IPS DF 6.9 (cell line): ENCODE measurements at regions not wholly inside any gene's neighbourhood (a gene's known extent, or its start where the extent isn't known, plus 50 kb on each side); places are given as distances from the start of the nearest gene placed in this dataset.
"Not testable (repeated sequence)": the region's sequence is repeated elsewhere in the genome, so short reads cannot be mapped to it uniquely, and the experiment has no call there.

Experiments used
- DNase-seq: peaks from one replicate; pipeline ENCODE4 v3.0.0-alpha.2; 2013; ENCODE audit warnings: low read depth, low spot score
- H3K27ac ChIP-seq: one replicate; pipeline ENCODE4 v1.5.1; 2013; ENCODE audit warnings: low read length, control low read depth
- H3K27me3 ChIP-seq: 2 replicates; pipeline ENCODE4 v1.6.1; 2013; ENCODE audit warnings: mild to moderate bottlenecking, low read length; ENCODE audit not compliant: control insufficient read depth, insufficient read depth
- H3K36me3 ChIP-seq: 2 replicates; pipeline ENCODE4 v1.6.1; 2013; ENCODE audit warnings: low read length; ENCODE audit not compliant: control insufficient read depth, insufficient read depth
- H3K4me1 ChIP-seq: 2 replicates; pipeline ENCODE4 v1.6.1; 2013; ENCODE audit warnings: low read length; ENCODE audit not compliant: control insufficient read depth, insufficient read depth
- H3K4me3 ChIP-seq: 2 replicates; pipeline ENCODE4 v1.5.1; 2013; ENCODE audit warnings: mild to moderate bottlenecking, low read length
- H3K9me3 ChIP-seq: 2 replicates; pipeline ENCODE4 v1.6.1; 2013; ENCODE audit warnings: low read length, inconsistent platforms; ENCODE audit not compliant: control insufficient read depth, insufficient read depth
- whole genome bisulfite sequencing: extraction: QIAGEN DNeasy Blood & Tissue Kit; methylation state at CpG from one replicate; pipeline ENCODE4 v1.1.7; 2013; ENCODE audit warnings: mixed read lengths, missing lambda C conversion rate; ENCODE audit not compliant: insufficient read length, insufficient coverage; 5-methylcytosine and 5-hydroxymethylcytosine counted together

GRCh38 chr6:115612216-115612615, 448.5 kb downstream of the FRK start:
- DNase-seq: no peak

GRCh38 chr6:115610696-115611095, 450.0 kb downstream of the FRK start:
- Histone ChIP-seq H3K4me1 (no peaks in the 10 kb centered on the region), H3K4me3 (no peak overlapping the region), H3K27ac (no peak overlapping the region), H3K27me3 (no peaks in the 10 kb centered on the region), H3K9me3 (no peaks in the 10 kb centered on the region), H3K36me3 (no peaks in the 10 kb centered on the region)
- no peak for DNase-seq
- WGBS: no CpG with 5 or more reads among the region's 5 CpGs

More at GRCh38 chr6:115612216-115612615, 448.5 kb downstream of the FRK start:
- no peaks in the 10 kb centered on the region for H3K36me3 ChIP-seq
- H3K4me3 ChIP-seq: no peak overlapping the region
- no peaks in the 10 kb centered on the region for H3K9me3 ChIP-seq
- H3K4me1 ChIP-seq: no peaks in the 10 kb centered on the region
- no peaks in the 10 kb centered on the region for H3K27me3 ChIP-seq
- WGBS: no CpG with 5 or more reads among the region's 1 CpG
- H3K27ac ChIP-seq: no peak overlapping the region

DNA sequence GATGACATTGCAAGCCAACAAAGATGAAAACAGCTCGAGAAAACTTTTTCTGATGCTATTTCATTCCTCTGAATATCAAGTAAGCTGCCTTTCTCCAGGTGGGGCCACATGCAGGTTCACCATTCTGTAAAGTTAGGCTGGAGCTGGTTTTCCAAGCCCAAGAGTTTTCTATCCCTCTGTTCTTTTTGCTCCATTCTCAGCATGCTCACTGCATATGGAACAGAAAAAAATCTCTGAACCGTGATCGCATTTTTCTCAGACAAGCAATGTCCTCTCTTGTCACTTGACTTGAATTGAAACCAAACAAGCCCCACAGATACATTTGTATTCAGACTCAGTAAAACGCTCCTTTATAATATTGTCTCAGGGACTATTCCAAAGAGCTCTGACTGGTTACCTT, 451.6 kb downstream of the FRK start:
- Histone ChIP-seq H3K4me3 (no peak overlapping the region), H3K27me3 (no peaks in the 10 kb centered on the region), H3K9me3 (no peaks in the 10 kb centered on the region), H3K27ac (no peak overlapping the region), H3K36me3 (no peaks in the 10 kb centered on the region), H3K4me1 (no peaks in the 10 kb centered on the region)
- no peak for DNase-seq
- no CpG with 5 or more reads among the region's 4 CpGs for WGBS

DNA sequence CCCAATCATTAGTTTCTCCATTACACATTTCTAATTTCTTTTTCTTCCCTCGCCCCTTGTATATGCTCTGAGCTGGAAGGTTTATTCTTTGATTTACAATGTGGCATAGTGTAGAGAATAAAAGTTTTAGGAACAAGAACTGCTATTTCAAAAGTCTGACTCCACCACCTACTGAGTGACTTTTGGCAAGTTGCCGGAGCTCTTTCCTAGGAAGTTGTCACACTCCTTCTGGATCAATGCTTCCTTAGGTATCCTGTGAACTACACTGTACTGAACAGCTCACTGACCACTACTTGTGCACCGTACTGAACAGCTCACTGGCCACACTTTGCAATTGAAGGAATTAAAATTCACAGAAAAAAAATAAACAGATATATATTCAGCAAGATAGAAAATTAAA, 458.2 kb downstream of the FRK start:
- H3K4me3 ChIP-seq: no peak overlapping the region
- DNase-seq: no peak
- no peaks in the 10 kb centered on the region for H3K9me3 ChIP-seq
- no peaks in the 10 kb centered on the region for H3K27me3 ChIP-seq
- no peaks in the 10 kb centered on the region for H3K4me1 ChIP-seq
- H3K27ac ChIP-seq: no peak overlapping the region
- no CpG with 5 or more reads among the region's 3 CpGs for WGBS
- H3K36me3 ChIP-seq: no peaks in the 10 kb centered on the region

- no peak for DNase-seq
- H3K4me3 ChIP-seq: no peak overlapping the region
- H3K27me3 ChIP-seq: no peaks in the 10 kb centered on the region
- H3K9me3 ChIP-seq: no peaks in the 10 kb centered on the region
- H3K4me1 ChIP-seq: no peaks in the 10 kb centered on the region
- no peaks in the 10 kb centered on the region for H3K36me3 ChIP-seq
- no CpG with 5 or more reads among the region's 2 CpGs for WGBS
- H3K27ac ChIP-seq: no peak overlapping the region
Measured at GRCh38 chr6:115601509-115601908, 459.2 kb downstream of the FRK start.

GRCh38 chr6:115601064-115601463, 459.6 kb downstream of the FRK start:
- no CpG with 5 or more reads among the region's 1 CpG for WGBS
- no peak overlapping the region for H3K4me3 ChIP-seq
- no peak overlapping the region for H3K27ac ChIP-seq
- H3K36me3 ChIP-seq: no peaks in the 10 kb centered on the region
- no peaks in the 10 kb centered on the region for H3K9me3 ChIP-seq
- H3K27me3 ChIP-seq: no peaks in the 10 kb centered on the region
- no peaks in the 10 kb centered on the region for H3K4me1 ChIP-seq
- DNase-seq: no peak

DNA sequence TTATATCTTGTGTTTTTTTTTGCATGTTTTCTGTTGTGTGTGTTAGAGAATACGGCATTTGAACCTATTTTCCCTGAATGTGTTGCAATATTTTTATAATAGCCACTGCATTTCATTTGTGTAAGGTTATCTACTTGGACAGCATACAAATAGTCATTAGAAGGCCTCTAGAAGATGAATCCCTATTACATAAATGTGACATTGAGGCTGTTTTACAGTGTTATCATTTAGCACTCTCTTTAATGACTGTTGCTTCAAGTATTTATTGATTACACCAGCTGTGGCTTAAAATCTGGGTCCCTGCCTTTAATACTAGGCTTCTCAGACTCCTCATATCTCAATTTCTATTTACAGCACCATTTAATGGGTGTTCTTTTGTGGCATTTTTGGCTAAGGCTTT, 465.8 kb downstream of the FRK start:
- Histone ChIP-seq H3K36me3 (no peaks in the 10 kb centered on the region), H3K27ac (no peak overlapping the region), H3K27me3 (no peaks in the 10 kb centered on the region), H3K4me1 (no peaks in the 10 kb centered on the region), H3K9me3 (no peaks in the 10 kb centered on the region), H3K4me3 (no peak overlapping the region)
- WGBS: no CpG with 5 or more reads among the region's 1 CpG
- DNase-seq: no peak

DNA sequence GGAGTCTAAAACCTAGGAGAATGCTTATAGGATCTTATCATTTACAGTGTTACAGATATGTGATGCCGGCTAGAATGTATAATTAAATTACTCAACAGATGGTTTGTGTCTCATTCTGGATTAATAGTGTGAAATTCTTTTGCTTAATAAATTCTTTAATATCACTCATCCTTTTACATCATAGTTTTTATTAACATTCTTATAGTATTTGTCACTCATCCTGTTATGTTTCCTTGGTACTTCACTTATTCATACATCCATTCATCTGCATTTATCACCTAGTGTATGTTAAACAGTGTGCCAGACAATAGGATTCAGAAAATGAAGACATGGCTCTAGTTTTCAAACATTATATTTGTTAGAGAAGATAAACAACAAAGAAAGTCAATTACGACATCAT, 468.7 kb downstream of the FRK start:
- no peak for DNase-seq
- no peak overlapping the region for H3K27ac ChIP-seq
- no peaks in the 10 kb centered on the region for H3K36me3 ChIP-seq
- H3K4me1 ChIP-seq: no peaks in the 10 kb centered on the region
- no peaks in the 10 kb centered on the region for H3K27me3 ChIP-seq
- no CpG with 5 or more reads among the region's 2 CpGs for WGBS
- no peaks in the 10 kb centered on the region for H3K9me3 ChIP-seq
- no peak overlapping the region for H3K4me3 ChIP-seq

GRCh38 chr6:115589072-115589471, 471.6 kb downstream of the FRK start:
- H3K9me3 ChIP-seq, H3K27ac ChIP-seq, H3K36me3 ChIP-seq, DNase-seq, H3K4me1 ChIP-seq, H3K27me3 ChIP-seq, H3K4me3 ChIP-seq: not testable (repeated sequence)
- no CpG with 5 or more reads among the region's 4 CpGs for WGBS

DNA sequence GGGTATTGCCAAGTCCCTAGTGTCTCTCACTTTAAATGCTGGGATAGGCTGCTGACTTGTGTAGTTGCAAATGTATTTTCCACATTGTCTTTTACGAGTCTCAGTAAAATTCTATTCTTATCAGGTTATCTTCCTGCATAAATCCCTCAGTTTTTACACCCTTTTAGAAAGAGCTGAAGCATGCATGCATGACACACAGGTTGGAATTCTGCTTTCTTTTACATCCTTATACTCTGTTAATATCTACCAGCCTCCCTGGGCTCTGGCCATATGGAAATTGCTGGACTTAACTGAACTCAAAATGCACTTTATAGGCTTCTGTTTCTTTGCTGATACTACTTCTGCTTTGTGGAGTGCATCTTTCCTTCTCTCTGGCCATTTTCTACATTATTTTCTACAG, 477.4 kb downstream of the FRK start:
- H3K36me3 ChIP-seq: no peaks in the 10 kb centered on the region
- no CpG with 5 or more reads among the region's 1 CpG for WGBS
- DNase-seq: no peak
- no peaks in the 10 kb centered on the region for H3K4me1 ChIP-seq
- H3K4me3 ChIP-seq: no peak overlapping the region
- no peaks in the 10 kb centered on the region for H3K27me3 ChIP-seq
- no peaks in the 10 kb centered on the region for H3K9me3 ChIP-seq
- no peak overlapping the region for H3K27ac ChIP-seq

- no peaks in the 10 kb centered on the region for H3K4me1 ChIP-seq
- WGBS: 100% methylated on average over 1 of the region's 2 CpGs
- H3K27me3 ChIP-seq: no peaks in the 10 kb centered on the region
- H3K36me3 ChIP-seq: no peaks in the 10 kb centered on the region
- no peaks in the 10 kb centered on the region for H3K9me3 ChIP-seq
- H3K27ac ChIP-seq: no peak overlapping the region
- no peak overlapping the region for H3K4me3 ChIP-seq
- no peak for DNase-seq
Measured at GRCh38 chr6:115582386-115582785, 478.3 kb downstream of the FRK start.
